ENCODE measurements at regions not wholly inside any gene's neighbourhood (a gene's known extent, or its start where the extent isn't known, plus 50 kb on each side); places are given as distances from the start of the nearest gene placed in this dataset.
"Not testable (repeated sequence)": the region's sequence is repeated elsewhere in the genome, so short reads cannot be mapped to it uniquely, and the experiment has no call there.

DNA sequence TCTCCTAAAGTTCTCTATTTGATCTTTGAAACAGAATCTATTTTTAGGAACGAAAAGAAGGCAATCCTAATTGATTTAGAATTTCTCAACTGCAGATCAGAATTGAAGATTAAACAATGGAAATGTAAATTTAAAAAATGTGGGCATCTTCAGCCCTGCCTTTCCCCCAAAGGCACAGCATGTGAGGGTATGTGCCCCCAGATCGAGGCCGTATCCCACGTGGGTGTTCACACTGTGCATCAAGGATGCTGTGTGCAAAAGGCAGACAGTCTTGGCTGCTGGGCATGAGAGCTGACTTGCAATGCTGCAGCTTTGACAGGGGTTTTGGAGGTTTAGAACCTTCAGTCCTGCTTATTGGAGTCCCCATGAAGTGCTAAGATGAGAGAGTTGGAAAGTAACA lies 346.3 kb downstream of the VRK1 start:
- no peak for DNase-seq (ENCODE audit: low read depth in 2 of 2)

GRCh38 chr14:97148021-97148420 lies 350.8 kb downstream of the VRK1 start:
- DNase-seq (ENCODE audit: low read depth in 2 of 2), result not testable (repeated sequence)

- no peak for DNase-seq (ENCODE audit: low read depth in 2 of 2)
Observed at GRCh38 chr14:97149775-97150174, 352.6 kb downstream of the VRK1 start.

DNA sequence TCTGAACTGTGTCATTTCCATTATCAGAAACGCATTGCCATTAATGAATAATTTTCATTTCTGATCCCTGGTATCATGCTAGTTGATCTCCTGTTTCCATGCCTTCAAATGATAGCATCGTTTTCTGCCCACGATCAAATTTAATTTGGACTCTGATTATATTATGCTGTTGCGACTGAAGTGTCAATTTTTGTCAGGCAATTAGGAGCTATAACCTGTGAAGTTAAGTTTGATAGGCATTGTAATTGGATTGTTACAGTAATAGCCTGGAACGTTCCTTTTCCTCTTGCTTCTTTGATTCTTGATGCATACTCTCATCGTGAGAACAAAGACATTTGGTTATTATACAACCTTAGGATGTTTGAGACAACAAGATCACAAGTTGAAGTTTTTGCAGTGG lies 356.3 kb downstream of the VRK1 start:
- no peak for DNase-seq (ENCODE audit: low read depth in 2 of 2)

- DNase-seq (ENCODE audit: low read depth in 2 of 2), result no peak
Observed at GRCh38 chr14:97155320-97155719, 358.1 kb downstream of the VRK1 start.

DNA sequence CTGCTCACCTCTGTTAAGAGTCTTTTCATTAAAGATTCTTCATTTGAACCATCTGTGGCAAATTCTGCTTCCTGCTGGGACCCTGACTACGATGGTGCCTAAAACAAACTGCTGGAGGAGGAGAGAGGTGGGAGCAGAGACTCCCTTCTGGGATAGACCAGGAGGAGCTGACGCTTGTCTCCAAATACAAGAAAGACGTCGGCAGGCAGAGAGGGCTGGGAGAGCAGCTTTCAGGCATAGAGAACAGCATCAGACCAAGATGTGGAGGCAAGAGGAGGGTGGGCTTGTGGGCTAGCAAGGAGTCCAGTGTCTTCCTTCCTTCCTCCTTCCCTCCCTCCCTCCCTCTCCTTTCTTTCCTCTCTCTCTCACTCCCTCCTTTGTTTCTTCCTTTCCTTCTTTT lies 358.6 kb downstream of the VRK1 start:
- no peak for DNase-seq (ENCODE audit: low read depth in 2 of 2)

DNA sequence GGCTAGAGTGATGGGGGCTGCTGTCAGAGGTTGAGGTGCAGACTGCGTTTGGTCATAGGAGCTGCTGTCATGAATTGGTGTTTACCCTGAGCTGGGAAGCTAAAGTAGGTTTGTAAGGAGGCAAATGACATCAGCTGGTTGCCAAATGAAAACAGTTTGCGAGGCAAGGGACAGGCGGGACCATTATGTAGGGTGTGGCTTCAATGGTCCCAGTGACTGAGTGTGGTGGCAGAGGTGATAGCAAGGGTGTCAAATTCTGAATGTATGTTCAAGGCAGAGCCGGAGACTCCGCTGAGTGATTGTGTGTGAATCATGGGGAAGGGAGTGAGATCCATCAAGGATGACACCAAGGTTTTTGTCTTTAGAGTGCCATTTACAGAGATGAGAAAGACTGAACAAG lies 359.5 kb downstream of the VRK1 start:
- no peak for DNase-seq (ENCODE audit: low read depth in 2 of 2)

DNA sequence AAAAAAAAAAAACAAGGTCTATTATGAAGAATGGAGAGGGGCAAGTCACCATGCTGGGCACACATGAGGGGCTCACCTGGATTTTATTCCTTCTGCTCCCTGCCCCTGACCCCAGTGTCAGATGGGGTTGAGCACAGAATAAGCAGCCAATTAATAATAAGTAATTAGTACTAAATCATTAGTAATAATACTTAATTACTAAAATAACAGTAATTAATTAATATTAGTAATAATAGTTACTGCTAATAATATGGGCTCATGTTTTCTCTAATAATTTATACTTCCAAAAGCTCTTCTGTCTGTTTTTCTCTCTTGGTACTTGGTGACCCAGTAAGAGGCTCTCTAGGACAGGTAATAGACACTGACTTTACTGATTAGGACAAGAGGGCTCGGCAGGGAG lies 360.9 kb downstream of the VRK1 start:
- DNase-seq (ENCODE audit: low read depth in 2 of 2), result no peak

- DNase-seq (ENCODE audit: low read depth in 2 of 2), result no peak
Observed at GRCh38 chr14:97159124-97159523, 361.9 kb downstream of the VRK1 start.

DNA sequence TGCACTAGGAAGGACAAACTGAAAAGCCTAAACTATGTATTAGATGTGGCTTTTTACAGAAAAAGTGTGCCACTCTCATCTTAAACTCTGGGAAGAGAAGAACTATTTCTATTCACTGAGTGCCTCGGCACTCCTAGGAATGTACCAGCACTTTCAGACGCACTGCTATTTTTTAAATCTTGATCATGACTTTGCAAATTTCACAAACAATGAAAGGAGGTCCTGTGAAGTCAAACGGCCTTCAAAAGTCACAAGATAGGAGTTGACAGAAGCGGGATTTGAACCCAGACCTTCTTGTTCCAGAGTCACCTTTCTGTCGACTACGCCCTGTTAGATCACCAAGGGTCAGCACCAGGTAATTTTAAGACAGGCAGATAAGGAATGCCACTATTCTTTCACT lies 365.4 kb downstream of the VRK1 start:
- no peak for DNase-seq (ENCODE audit: low read depth in 2 of 2)

GRCh38 chr14:97164021-97164420 lies 366.8 kb downstream of the VRK1 start:
- DNase-seq (ENCODE audit: low read depth in 2 of 2), result no peak

GRCh38 chr14:97166497-97166896 lies 369.3 kb downstream of the VRK1 start:
- DNase-seq (ENCODE audit: low read depth in 2 of 2), result no peak

DNA sequence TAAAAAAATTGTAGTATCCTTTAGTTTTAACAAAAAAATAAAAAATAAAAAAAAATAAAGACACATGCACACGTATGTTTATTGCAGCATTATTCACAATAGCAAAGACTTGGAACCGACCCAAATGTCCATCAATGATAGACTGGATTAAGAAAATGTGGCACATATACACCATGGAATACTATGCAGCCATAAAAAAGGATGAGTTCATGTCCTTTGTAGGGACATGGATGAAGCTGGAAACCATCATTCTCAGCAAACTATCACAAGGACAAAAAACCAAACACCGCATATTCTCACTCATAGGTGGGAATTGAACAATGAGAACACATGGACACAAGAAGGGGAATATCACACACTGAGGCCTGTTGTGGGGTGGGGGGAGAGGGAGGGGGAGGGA lies 370.4 kb downstream of the VRK1 start:
- DNase-seq (ENCODE audit: low read depth in 2 of 2), result not testable (repeated sequence)

DNA sequence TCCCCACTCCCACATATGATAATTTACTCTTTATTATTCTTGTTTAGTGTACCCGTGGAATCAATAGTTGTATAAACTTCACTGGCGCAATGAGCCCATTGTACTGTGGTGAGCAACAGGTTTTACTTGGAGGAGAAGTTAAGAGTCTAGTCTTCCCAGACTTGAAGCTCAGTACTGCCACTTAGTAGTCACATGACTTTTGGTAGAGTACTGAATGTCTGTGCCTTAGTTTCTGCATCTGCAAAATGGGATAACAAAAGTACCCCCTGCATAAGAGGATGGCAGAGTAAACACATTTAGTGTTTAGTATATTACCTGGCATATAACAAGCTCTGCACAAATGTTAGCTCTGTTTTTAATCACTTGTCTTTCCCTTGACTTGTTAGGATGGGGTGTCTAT lies 375.5 kb downstream of the VRK1 start:
- no peak for DNase-seq (ENCODE audit: low read depth in 2 of 2)

DNA sequence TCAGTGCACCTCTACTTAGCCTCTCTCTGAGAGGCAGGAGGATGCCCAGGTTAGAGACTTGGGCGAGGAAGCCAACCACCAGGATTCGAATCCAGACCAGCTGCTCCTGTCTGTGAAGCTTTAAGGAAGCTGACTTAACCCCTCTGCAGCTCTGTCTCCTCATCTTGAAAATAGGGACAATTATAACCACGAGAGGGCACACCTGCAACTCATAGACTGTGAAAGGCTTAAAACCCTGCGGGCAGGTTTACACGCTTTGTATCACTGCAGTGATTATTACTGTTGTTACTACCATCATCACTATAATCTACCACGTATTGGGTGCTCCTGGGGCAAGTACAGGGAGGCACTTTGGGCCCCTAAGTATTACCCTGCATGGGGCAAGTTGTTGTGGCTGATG lies 379.8 kb downstream of the VRK1 start:
- no peak for DNase-seq (ENCODE audit: low read depth in 2 of 2)

- no peak for DNase-seq (ENCODE audit: low read depth in 2 of 2)
Observed at GRCh38 chr14:97177635-97178034, 380.5 kb downstream of the VRK1 start.

GRCh38 chr14:97178781-97179180 lies 381.6 kb downstream of the VRK1 start:
- DNase-seq (ENCODE audit: low read depth in 2 of 2), result no peak

DNA sequence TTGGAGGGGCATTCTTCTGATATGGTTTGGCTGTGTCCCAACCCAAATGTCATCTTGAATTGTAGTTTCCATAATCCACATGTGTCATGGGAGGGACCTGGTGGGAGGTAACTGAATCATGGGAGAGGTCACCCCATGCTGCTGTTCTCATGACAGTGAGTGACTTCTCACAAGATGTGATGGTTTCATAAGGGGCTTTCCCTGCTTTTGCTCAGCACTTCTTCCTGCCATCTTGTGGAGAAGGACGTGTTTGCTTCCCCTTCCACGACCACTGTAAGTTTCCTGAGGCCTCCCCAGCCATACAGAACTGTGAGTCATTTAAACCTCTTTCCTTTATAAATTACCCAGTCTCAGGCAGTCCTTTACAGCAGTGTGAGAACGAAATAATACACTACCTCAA lies 382.4 kb downstream of the VRK1 start:
- no peak for DNase-seq (ENCODE audit: low read depth in 2 of 2)

DNA sequence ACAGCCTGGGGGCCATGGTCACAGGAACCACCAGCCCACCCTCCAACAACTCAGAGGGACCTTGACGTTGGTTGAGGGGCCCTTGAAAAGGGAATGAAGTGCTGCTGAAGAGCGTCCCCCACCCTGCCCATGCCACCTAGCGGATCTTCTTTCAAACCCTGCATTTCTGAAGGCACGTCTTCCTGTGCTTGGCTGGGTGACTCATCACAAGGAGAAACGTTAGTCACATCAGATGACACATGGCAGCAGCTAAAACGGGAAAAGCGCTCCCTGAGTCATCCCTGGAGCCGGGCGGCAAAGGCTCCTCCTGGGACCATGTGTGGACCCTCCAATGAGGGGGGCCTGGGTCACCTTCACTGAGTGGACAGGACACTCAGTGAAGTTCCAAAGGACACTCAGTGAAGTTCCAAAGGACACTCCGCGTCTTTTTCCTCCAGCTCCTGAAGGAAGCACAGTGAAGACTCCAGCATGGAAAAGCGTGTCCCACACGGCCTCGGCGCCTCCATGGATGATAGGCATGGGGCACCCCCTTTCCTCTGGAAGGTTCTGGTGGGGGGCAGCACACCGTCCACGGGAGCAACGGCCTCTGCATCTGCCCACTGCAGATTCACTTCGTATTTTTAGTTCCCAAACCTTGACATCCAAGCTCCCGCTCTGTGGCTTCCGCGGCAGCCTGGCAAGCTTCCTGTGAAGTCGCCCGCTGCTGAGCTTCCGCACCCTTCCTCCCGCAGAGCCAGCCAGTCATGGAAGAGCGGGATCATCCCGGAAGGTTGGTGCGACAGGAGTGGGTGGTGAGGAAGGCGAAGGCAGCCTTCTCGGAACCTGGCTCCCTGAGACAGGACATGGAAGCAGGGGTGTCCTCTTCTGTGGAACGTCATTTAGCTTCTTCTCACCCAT lies 383.4 kb downstream of the VRK1 start:
- no peak for DNase-seq (ENCODE audit: low read depth in 2 of 2)

- DNase-seq (ENCODE audit: low read depth in 2 of 2), result no peak
Observed at GRCh38 chr14:97185186-97185585, 388.0 kb downstream of the VRK1 start.

- no peak for DNase-seq (ENCODE audit: low read depth in 2 of 2)
Observed at GRCh38 chr14:97187916-97188315, 390.7 kb downstream of the VRK1 start.

DNA sequence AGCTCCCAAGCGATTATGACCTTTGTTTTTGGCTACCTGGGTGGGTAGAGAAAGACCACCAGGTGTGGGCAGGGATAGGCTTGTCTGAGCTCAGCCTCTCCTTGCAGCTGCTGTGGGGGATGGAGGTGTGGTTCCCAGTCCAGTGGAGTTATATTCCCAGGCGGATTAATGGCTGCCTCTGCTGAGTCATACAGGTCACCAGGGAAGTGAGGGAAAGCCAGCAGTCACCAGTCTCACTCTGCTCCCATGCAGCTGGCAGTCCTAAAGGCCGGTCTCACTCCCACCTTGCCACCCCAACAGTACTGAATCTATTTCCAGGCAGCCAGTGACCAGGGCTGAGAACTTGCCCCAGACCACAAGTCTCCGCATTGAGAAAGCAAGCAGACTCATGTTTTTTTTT lies 399.2 kb downstream of the VRK1 start:
- no peak for DNase-seq (ENCODE audit: low read depth in 2 of 2)

DNA sequence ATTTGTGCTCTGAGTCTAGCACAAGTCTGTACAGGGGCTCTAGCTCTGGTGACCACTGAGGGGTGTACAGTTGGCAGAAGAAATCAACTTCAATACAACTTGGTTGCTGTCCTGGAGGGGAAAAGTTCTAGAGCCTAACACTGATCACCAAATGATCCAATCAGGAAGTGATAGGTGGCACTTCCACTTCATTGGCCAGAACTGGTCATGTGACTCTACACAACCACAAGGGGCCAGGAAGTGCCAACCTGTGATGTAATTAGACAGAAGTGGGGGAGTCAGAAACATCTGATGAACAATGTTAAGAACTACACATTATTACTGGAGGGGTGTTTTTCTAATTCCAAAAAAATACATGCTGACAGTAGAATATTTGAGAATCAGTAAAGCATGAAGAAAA lies 401.6 kb downstream of the VRK1 start:
- DNase-seq (ENCODE audit: low read depth in 2 of 2), result no peak

DNA sequence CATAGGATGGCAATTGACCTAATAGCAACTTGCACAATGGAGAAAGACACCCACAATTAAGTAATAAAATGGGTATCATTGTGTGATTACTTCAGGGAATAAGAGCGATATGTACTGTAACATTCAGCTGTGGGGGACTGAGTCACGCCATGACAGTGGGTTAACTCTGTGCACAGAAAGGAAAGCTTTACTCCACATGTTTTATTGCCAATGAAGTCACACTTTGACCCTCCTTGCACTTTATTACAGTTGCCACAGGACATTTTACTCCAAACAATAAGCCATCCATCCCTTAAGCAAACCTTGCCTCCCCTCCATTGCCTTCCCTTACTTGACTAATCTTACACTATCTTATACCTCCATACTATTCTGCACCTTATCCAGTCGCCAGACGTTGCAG lies 403.1 kb downstream of the VRK1 start:
- DNase-seq (ENCODE audit: low read depth in 2 of 2), result no peak
